ENCODE measurements at regions not wholly inside any gene's neighbourhood (a gene's known extent, or its start where the extent isn't known, plus 50 kb on each side); places are given as distances from the start of the nearest gene placed in this dataset.
"Not testable (repeated sequence)": the region's sequence is repeated elsewhere in the genome, so short reads cannot be mapped to it uniquely, and the experiment has no call there.

DNA sequence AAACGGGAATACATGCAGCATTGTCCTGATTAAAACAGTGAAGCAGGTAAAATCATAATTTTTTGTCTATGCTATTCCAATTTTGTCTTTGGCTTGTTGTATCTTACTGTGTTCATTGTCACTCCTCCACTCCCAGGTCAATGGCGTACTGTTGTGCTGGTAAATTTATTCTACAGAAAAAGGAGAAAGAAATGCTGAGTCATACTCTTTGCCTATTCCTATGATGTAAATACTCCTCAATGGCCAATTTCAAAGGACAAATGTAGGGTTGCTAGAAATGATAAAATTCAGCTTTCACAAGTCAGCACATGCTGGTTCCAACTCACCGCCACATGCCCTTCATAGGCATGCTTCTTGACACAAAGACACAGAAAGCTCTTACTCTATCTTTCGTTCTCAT, 694.4 kb upstream of the PCDH20 start:
- no peak for DNase-seq (ENCODE audit: low spot score)

DNA sequence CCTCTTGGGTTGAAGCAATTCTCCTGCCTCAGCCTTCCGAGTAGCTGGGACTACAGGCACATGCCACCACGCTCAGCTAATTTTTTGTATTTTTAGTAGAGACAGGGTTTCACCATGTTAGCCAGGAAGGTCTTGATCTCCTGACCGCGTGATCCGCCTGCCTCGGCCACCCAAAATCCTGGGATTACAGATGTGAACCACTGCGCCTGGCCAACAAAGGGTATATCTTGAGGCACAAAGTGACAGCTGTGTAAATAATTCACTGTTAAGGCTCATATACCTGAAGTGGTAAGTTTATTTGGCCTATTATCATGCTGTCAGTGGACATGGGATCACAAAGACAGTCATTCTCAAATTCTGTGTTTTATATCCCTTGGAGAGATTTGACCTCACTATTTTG, 688.5 kb upstream of the PCDH20 start:
- DNase-seq (ENCODE audit: low spot score): not testable (repeated sequence)

DNA sequence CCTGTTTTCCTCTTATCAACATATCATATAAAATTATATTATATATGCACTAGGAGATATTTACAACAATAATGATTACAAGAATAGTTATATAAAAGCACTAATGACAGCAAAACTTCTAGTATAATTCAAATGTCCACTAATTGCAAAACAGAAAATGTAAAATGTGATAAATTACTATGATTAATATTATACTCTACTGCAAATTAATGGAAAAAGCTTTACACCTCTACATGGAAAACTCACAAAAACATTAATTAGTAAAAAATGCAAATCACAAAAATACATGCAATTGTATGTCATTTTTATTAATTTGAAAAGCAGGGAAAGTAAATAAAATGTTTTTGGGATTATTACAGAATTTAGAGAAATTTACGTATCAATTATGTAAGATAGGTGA, 681.0 kb upstream of the PCDH20 start:
- DNase-seq (ENCODE audit: low spot score): no peak

DNA sequence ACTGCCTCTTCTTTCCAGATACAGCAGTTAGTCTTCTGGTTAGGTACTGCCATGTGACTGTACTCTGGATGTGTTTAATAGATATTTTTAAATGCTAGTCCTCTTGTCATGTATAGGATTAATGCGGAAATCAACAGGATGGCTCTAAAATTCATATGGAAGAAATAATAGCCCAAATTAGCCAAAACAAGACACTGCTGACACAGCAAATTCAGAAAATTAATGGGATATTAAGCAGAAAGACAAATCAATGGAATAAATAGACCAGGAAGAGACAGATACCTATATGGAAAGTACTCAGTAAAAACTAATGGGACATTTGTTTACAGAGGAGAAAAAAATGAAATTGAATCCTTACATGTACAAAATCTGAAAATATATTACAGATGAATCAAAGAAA, 679.3 kb upstream of the PCDH20 start:
- no peak for DNase-seq (ENCODE audit: low spot score)

DNA sequence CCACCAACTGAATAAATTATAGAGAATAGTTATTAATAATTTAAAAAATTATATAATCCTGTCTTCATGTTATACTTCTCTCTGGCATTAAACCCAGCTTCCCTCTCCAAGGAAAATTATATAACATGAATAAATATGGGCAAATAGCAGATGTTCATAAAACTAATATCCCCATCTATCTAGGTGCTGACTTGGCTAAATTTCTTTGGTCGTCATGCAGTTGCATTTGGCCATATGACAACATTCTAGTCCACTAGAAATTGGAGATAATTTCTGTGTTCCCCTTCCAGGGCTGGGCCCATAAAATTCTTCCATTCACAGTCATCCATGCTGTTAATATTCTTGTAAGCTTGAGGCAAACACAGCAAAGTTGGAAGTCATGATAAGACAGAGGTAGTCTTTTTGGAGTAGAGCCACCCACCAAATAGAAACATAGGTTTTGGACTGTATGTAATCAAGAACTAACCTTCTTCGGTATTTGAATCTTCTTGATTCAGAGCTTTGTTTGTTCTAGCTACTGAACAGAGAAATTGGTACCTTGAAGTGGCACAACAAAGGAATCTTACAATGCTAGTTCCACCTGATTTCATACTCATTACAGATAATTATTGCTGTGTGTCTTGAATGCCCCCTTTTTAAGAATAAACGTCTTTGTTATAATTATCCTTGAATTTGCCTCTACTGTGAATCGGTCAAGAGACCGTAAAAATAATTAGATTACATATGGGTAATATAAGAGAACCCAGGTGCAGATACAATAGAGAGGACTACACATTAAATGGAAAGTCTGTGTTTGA, 678.5 kb upstream of the PCDH20 start:
- DNase-seq (ENCODE audit: low spot score): no peak

DNA sequence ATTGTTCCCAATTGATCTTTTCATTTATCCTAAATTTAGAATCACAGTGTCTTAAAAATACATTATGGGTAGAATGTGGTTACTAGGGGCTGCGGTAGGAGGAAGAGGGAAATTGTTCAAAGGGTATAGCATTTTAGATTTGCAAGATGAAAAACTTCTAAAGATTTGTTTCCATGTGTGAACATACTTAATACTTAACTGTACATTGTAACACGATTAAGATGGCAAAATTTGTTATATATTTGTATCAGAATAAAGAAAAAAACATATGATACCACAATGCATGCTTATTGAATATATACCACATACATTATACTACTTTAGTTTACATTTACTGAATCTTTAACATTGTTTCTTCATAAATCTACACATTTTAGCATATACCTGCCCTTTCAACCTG, 677.3 kb upstream of the PCDH20 start:
- DNase-seq (ENCODE audit: low spot score): no peak

DNA sequence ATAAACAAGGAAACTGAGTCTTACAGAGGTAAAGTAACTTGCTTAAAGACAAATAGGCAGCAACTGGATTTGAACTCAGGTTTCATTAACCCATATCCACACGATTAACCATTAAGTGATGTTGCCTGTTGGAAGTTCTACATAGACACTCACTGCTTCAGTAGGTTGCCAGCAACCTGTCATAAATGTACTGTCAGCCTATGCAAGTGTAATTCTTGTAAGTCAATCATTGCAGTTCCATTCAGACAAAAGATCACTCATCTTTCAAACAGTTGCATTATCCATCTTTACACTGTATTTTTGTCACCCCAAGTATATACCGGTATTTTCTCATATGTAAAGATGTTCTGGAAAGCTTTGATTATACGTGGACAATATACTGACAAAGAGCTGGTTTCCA, 676.9 kb upstream of the PCDH20 start:
- DNase-seq (ENCODE audit: low spot score): no peak

DNA sequence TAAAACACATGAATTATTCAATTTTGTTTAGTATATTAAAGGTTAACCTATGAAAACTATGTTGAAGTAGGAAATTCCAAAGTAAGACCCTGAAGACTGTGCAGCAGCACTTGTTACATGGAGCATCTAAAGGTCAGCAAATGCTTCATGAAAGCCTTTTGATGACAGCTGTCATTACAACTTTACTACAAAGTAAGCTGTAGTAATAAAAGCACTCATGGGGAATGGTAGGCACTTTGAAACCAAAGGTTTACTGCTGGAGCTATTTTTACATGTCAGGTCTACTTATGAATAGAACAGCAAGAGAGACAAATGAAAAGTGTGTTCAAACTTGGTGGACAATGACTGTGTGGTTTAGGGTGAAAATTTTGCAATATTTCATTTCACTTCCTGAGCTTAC, 672.5 kb upstream of the PCDH20 start:
- no peak for DNase-seq (ENCODE audit: low spot score)

DNA sequence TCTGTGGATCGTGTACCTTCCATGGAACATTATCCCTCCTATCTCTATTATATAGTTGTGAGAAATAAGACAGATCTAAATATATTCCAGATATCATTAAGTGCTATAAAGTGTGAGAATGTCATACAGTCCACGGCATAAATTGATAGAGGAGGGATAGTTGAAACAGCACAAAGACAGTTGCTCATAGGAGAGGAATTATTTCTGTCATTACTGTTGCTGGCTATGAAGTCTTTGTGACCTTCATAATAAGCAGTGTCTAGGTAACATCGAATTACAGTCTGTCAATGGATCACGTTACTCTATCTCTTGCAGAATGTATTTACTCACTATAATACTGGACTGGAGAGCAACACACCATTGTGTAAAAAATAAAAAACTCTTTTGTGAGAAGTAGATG, 671.5 kb upstream of the PCDH20 start:
- DNase-seq (ENCODE audit: low spot score): no peak

DNA sequence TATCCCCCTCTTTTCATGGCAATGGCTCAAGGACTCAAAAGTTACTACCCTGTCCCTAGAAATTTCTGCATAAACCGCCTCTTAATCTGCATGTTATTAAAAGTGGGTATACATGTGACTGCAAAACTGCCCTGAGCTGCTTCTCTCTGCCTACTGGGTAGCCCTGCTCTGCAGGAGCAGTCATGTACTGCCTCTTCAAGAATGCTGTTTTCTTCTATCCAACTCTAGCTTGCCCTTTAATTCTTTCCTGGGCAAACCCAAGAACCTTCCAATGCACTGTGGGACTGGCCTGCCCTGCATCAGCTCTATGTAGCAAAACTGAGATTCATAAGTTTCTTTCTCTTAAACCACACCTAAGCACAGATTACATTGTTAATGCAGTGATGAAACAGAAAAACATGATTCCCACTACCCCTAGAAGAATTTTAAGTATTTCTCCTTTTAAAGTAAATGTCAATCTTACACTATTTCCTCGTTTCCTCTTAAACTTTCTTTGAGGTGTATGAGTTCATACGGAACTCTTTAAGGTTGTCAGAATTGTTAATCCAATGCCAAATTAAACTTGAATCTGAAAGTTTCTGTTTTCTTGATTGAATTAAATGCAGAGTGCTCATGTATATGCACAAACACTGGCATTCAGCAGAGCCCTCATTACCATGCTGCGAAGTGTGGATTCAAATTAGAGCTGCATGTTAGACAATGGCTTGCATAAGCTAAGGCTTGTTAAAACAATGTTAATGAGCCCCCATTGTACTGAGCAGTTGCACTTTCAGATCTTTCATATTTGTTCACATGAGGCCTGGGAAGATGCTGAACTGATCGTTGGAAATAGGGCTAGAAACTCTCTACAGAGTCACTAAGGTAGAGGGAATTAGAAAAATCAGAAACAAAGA, 669.9 kb upstream of the PCDH20 start:
- DNase-seq (ENCODE audit: low spot score): no peak

DNA sequence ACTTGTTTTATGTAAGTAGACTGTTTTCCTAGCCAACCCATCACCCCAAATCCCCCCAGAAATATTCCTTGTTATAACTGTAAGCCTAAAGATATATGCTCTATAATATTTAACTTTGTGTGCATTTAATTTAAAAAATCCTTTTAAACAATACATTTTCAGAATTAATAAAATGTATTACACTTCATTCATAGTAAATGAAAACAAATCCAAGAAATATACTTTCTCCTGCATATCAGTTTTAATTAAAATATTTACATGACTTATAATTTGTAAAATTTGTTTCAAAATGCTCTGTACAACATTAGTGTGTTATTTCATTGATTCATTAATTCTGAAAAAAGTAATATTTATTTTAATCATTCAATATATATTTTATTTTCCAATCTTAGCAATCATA, 669.1 kb upstream of the PCDH20 start:
- DNase-seq (ENCODE audit: low spot score): no peak

DNA sequence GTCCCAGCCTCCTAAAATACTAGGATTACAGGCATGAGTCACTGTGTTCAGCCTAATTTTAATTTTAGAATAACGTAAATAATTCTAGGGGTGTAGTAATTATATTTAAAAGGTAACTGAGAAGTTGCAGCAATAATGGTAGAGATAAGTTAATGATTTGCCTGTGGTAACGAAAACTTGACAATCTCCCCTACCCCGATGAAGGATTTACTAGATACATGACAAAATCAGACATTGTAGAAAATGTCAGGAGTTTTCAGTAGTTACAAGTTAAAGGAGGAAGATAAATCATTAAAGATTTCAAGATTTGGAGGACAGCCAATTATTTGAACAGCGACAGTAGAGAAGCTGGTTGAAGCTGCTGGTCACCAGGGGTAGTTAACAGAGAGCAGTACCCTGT, 652.2 kb upstream of the PCDH20 start:
- DNase-seq (ENCODE audit: low spot score): no peak

DNA sequence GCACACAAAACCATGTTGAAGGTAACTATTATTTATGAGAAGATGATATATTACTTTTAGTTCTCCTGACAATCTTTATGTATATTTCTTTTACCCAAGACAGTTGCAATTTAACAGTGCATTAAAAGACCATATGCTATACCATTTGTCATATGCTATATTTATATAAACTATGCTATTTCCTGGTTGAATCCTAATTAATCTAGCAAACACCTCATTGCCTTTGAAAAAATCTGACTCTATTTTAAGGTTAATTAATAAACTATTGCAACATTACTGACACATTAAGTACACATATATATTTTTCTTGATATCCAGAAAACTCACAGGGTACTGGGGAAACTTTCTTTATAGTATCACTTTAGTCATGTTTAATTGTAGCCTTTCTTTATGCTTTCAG, 649.4 kb upstream of the PCDH20 start:
- no peak for DNase-seq (ENCODE audit: low spot score)

DNA sequence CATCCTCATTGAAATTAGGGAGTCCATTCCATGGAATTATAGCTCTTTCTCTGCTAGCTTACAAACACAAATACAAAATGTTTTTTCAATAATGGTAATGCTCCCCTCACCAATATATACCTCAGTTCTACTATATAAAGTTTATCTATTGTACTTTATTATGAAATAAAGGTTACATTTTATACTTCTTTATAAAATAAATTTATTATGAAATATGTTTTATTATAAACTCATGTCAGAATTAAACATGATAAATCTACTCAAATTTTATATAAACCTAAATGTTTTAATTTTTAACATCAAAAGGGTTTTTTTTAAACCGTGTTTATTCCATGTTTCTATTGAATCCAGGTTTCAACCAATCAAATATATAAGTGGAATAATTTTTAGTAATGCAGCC, 646.1 kb upstream of the PCDH20 start:
- no peak for DNase-seq (ENCODE audit: low spot score)

DNA sequence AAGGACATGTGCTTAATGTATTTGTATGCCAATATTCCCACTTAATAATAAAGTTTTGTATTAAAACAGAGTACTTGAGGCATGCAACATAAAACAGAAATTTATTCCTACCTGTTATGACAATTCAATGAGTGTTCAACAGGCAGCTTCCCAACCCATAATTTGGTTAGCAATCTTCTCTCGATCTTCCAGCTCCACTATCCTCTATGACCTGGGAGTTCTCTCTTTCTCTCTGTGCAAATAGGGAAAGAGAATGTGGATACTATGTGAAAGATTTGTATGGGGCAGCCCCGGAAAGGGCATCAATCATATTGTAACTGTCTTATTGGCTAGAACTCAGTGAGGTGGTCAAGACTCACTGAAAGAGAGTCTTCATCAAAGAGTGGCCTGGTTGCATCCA, 644.9 kb upstream of the PCDH20 start:
- DNase-seq (ENCODE audit: low spot score): no peak

DNA sequence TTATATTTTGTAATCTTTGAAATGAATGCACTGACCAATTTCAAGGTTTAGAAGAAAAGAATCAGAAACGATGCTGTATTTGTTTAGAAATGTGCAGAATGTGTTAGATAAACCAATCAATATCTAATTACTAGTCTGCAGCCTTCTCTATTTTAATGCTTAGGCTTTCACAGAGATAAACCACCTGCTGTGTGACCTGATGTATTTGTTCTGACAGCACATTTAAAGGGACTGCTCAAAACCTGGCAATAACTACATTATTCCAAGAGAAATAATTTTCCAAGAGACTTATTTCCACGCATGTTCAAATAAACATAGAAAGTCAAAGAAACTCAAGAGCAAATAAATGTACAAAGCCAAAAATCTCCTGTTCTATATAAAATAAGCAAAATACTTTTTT, 641.6 kb upstream of the PCDH20 start:
- no peak for DNase-seq (ENCODE audit: low spot score)

DNA sequence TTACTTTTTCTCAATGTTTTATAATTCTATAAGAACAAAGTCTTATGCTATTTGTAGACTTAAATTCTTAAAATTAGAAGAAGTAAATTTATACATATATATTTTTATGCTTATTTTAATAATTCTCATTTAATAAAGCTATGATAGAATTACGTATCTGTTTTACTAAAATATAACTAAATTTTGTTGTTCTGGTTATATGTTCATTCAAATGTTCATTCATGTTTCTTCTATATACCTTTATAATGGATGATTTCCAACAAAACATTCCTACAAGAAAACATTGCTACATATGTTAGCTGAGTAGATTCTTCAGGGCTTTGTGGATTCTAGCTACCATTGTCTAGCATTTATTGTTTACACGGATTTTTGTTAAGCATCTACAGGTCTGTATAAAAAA, 634.3 kb upstream of the PCDH20 start:
- DNase-seq (ENCODE audit: low spot score): no peak

DNA sequence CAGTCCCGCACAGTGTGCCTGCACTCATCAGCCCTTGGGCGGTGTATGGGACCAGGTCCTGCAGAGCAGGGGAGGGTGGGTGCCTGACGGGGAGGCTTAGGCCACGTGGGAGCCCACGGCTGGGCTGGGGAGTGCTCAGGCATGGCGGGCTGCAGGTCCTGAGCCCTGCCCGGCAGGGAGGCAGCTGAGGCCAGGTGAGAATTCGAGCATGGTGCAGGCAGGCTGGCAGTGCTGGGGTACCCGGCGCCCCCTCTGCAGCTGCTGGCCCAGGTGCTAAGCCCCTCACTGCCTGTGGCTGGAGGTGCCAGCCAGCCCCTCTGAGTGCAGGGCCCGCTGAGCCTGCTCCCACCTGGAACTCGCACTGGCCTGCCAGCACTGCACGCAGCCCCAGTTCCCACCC, 630.9 kb upstream of the PCDH20 start:
- DNase-seq (ENCODE audit: low spot score): no peak

DNA sequence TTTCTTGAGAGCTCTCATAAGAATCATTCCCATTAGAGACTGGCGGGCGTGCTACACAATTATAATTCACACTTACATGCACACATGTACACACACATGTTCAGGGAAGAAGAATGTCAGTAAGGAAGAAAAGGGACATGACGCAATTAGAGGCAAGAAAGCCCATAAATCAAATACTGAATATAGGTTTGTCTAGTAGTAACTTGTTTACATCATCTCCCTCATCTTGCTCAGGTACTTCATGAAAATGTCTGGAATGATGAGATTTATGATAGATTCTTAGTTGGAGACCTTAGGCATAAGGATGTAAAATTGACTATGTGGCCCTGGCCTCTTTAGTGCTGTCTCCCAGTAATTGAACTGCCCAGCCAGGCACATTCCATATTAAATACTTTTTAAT, 628.0 kb upstream of the PCDH20 start:
- DNase-seq (ENCODE audit: low spot score): no peak

DNA sequence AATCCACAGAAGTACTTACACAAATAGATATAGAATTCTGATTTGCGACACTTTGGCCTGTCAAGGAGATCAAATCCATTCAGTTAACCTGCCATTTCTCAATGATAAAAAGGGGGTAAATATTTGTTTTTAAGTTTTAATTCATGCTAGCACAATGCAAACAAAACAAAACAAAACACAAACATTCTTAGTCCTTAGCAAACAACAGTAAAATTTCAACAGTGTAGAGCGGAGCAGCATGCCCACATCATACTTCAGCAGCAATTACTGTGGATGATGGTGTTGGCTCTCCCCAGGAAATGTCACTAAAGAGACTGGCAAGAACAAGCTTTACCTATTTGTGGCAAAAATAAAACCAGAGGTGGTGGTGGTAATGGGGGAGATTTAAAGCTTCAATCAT, 625.2 kb upstream of the PCDH20 start:
- DNase-seq (ENCODE audit: low spot score): no peak

DNA sequence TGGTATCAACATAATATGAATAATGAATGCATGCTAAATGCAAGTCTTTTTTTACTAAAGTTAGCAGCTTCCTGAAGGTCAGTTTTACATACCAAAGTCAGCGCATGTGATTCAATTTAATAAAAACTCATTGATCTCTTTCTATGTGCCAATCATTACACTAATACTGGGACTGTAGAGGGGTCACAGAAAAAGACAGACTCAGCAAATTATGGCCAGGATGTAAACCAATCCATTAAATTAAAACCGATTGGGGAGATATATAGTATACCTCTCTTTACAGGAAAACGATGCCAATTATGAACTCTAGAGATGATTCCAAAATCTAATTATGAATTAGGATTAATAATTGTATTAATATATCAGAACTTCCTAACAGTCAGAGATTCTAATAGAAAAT, 624.4 kb upstream of the PCDH20 start:
- DNase-seq (ENCODE audit: low spot score): no peak

DNA sequence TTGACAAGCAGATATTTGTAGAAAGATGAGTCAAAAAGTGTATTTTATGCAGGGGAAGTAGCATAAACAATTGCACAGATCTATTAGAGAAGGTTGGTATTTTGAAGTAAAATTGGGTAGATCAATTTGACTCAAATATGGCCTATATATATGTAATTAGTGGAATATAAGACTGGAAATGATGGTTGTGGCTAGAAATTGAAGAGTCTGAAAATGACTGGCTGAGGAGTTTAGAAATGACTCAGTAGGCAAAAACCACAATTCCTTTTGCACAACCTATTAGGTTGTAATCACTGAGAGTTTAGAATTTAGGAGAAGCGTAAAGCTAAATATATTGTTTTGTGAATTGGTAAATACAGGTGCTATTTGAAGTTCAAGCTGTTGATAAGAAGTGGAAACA, 622.6 kb upstream of the PCDH20 start:
- DNase-seq (ENCODE audit: low spot score): no peak

DNA sequence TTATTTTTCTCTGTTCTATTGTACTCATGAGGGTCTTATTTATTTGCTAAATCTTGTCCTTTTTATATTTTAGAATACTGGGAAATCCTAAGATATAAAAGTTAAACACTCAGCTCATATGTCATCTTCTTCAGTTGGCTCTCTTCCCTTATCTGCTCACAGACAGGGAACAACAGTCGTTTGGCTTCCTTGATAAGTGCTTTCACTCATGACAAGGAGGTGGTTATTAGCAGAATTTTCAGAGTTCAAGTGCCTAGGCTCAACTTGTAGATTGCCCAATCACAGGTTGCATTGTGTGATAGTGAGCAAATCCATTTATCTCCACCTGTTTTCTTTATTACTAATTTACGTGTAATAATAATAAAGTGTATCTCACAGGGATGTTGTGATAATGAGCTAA, 620.3 kb upstream of the PCDH20 start:
- no peak for DNase-seq (ENCODE audit: low spot score)

DNA sequence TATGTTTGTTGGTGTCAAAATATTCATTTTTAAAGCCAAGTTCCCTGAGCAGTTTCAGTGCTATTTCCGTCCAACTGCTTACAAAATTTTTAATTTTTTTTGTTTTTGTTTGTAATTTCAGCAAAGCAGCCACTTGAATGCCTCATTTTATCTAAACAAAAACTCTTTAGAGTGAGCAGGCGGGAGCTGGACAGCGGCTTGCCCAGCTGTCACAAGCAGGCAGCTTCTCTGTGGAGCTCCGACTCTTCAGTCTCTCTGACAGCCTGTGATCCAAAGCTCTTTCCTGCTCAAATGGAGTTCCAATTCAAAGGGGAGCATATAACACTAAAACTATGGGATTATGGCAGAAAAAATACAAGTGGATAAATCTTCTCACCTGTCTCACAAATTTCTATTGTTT, 618.3 kb upstream of the PCDH20 start:
- DNase-seq (ENCODE audit: low spot score): no peak
